ENCODE measurements at regions not wholly inside any gene's neighbourhood (a gene's known extent, or its start where the extent isn't known, plus 50 kb on each side); places are given as distances from the start of the nearest gene placed in this dataset.

DNA sequence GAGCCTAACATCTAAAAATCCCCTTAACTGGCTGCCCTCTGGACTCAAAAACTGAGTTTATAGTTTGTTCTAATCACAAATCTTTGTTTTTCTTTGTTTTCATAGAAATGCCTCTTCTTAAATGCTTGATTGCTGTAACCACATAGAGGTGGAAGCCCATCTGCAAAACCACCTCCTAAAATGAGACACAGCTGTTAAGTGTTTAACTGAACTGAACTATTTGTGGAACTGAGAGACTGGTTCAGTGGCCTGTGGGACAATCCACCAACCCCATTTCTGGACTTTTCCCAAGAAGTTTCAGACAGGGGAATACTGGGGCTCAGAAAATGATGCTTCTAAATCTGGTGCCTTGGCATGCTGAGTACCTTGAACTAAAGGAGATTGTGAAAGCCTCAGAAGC lies 50.9 kb upstream of the TM9SF2 start:
- no TSS peak for BruUV-seq (replicated peaks)
- no peak overlapping the region for H3K27ac ChIP-seq
- H3F3A ChIP-seq (ENCODE audit: insufficient read depth, low read depth) = peaks cover 14% of the 10 kb centered on the region
- H4K20me1 ChIP-seq (ENCODE audit: insufficient read depth) = no peaks in the 10 kb centered on the region
- no peaks in the 10 kb centered on the region for H3K79me2 ChIP-seq (ENCODE audit: low read depth)
- H3K4me2 ChIP-seq = no peak overlapping the region
- peaks cover 3% of the 10 kb centered on the region; the same call in 1 of the 2 replicates for H3K9me3 ChIP-seq (ENCODE audit: insufficient read depth, low read depth)
- TF ChIP-seq EZH2 (IDR thresholded peaks at IDR 0.05; ENCODE audit: low read depth) = no peak
- TF ChIP-seq, protein P1, sequence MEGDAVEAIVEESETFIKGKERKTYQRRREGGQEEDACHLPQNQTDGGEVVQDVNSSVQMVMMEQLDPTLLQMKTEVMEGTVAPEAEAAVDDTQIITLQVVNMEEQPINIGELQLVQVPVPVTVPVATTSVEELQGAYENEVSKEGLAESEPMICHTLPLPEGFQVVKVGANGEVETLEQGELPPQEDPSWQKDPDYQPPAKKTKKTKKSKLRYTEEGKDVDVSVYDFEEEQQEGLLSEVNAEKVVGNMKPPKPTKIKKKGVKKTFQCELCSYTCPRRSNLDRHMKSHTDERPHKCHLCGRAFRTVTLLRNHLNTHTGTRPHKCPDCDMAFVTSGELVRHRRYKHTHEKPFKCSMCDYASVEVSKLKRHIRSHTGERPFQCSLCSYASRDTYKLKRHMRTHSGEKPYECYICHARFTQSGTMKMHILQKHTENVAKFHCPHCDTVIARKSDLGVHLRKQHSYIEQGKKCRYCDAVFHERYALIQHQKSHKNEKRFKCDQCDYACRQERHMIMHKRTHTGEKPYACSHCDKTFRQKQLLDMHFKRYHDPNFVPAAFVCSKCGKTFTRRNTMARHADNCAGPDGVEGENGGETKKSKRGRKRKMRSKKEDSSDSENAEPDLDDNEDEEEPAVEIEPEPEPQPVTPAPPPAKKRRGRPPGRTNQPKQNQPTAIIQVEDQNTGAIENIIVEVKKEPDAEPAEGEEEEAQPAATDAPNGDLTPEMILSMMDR (conservative IDR thresholded peaks at IDR 0.05) = no peak
- H3K4me3 ChIP-seq = no peak overlapping the region
- ChIA-PET CTCF (no interaction called here), POLR2A (ENCODE audit: unreplicated experiment) (interaction anchor here (0.6 kb wide), 1 partner anchor 35 kb away, joined by 3 read pairs; no protein-coding TSS in a partner anchor)
- H3K27me3 ChIP-seq (ENCODE audit: insufficient read depth, low read depth) = no peaks in the 10 kb centered on the region
- no peaks in the 10 kb centered on the region for H3K9me2 ChIP-seq (ENCODE audit: insufficient read depth)
- H3K4me1 ChIP-seq (replicated peaks; ENCODE audit: insufficient read depth) = peaks cover 12% of the 10 kb centered on the region
- intact Hi-C loops (cut with micrococcal nuclease; ENCODE audit: unreplicated experiment) = no loop called here
- DNase-seq = no peak
- H2AFZ ChIP-seq = no peak overlapping the region
- no peaks in the 10 kb centered on the region for H3K36me3 ChIP-seq (ENCODE audit: low read depth)

Data from PC-9 (cell line).